ENCODE measurements at regions not wholly inside any gene's neighbourhood (a gene's known extent, or its start where the extent isn't known, plus 50 kb on each side); places are given as distances from the start of the nearest gene placed in this dataset.

GRCh38 chr2:240355962-240356361 lies 79.5 kb upstream of the GPC1 start:
- H3K27me3 ChIP-seq (ENCODE audit: control insufficient read depth, low read length): no peaks in the 10 kb centered on the region
- no peaks in the 10 kb centered on the region for H3K4me1 ChIP-seq (ENCODE audit: control insufficient read depth, low read length)
- no peaks in the 10 kb centered on the region for H4K20me1 ChIP-seq (ENCODE audit: control insufficient read depth, insufficient read depth, low read depth, low read length)
- TF ChIP-seq CTCF (IDR thresholded peaks at IDR 0.05; ENCODE audit: low read depth, low read length, poor library complexity, severe bottlenecking) (no peak), EZH2phosphoT487 (IDR thresholded peaks at IDR 0.05; ENCODE audit: borderline replicate concordance, low read length) (no peak)
- no peaks in the 10 kb centered on the region for H3F3A ChIP-seq (ENCODE audit: control insufficient read depth, insufficient read depth)
- H3K4me3 ChIP-seq (ENCODE audit: low read length): no peak overlapping the region
- no peaks in the 10 kb centered on the region for H3K9me2 ChIP-seq (replicated peaks; ENCODE audit: control insufficient read depth, low read length)
- H3K79me2 ChIP-seq (ENCODE audit: control insufficient read depth, low read length): no peaks in the 10 kb centered on the region
- no peak overlapping the region for H3K4me2 ChIP-seq (ENCODE audit: low read length)
- no peaks in the 10 kb centered on the region for H3K9me3 ChIP-seq (ENCODE audit: control insufficient read depth, insufficient read depth, low read length)
- no peaks in the 10 kb centered on the region for H3K36me3 ChIP-seq (ENCODE audit: control insufficient read depth, low read length)
- no peak overlapping the region for H3K27ac ChIP-seq (ENCODE audit: low read depth, low read length)

- no peaks in the 10 kb centered on the region for H3K4me1 ChIP-seq (ENCODE audit: control insufficient read depth, low read length)
- no peaks in the 10 kb centered on the region for H3K9me2 ChIP-seq (replicated peaks; ENCODE audit: control insufficient read depth, low read length)
- no peak overlapping the region for H3K4me3 ChIP-seq (ENCODE audit: low read length)
- H3K27ac ChIP-seq (ENCODE audit: low read depth, low read length): no peak overlapping the region
- H3K79me2 ChIP-seq (ENCODE audit: control insufficient read depth, low read length): no peaks in the 10 kb centered on the region
- no peaks in the 10 kb centered on the region for H3F3A ChIP-seq (ENCODE audit: control insufficient read depth, insufficient read depth)
- no peaks in the 10 kb centered on the region for H4K20me1 ChIP-seq (ENCODE audit: control insufficient read depth, insufficient read depth, low read depth, low read length)
- no peaks in the 10 kb centered on the region for H3K27me3 ChIP-seq (ENCODE audit: control insufficient read depth, low read length)
- TF ChIP-seq CTCF (IDR thresholded peaks at IDR 0.05; ENCODE audit: low read depth, low read length, poor library complexity, severe bottlenecking) (no peak), EZH2phosphoT487 (IDR thresholded peaks at IDR 0.05; ENCODE audit: borderline replicate concordance, low read length) (no peak)
- no peaks in the 10 kb centered on the region for H3K9me3 ChIP-seq (ENCODE audit: control insufficient read depth, insufficient read depth, low read length)
- H3K36me3 ChIP-seq (ENCODE audit: control insufficient read depth, low read length): no peaks in the 10 kb centered on the region
- no peak overlapping the region for H3K4me2 ChIP-seq (ENCODE audit: low read length)
These were observed 78.5 kb upstream of the GPC1 start for GRCh38 chr2:240356700-240357640.

- H3K4me2 ChIP-seq (ENCODE audit: low read length): no peak overlapping the region
- no peaks in the 10 kb centered on the region for H3F3A ChIP-seq (ENCODE audit: control insufficient read depth, insufficient read depth)
- H3K9me2 ChIP-seq (replicated peaks; ENCODE audit: control insufficient read depth, low read length): no peaks in the 10 kb centered on the region
- H3K27ac ChIP-seq (ENCODE audit: low read depth, low read length): no peak overlapping the region
- TF ChIP-seq CTCF (IDR thresholded peaks at IDR 0.05; ENCODE audit: low read depth, low read length, poor library complexity, severe bottlenecking) (no peak), EZH2phosphoT487 (IDR thresholded peaks at IDR 0.05; ENCODE audit: borderline replicate concordance, low read length) (no peak)
- no peaks in the 10 kb centered on the region for H3K27me3 ChIP-seq (ENCODE audit: control insufficient read depth, low read length)
- no peaks in the 10 kb centered on the region for H3K9me3 ChIP-seq (ENCODE audit: control insufficient read depth, insufficient read depth, low read length)
- no peaks in the 10 kb centered on the region for H3K4me1 ChIP-seq (ENCODE audit: control insufficient read depth, low read length)
- H3K79me2 ChIP-seq (ENCODE audit: control insufficient read depth, low read length): no peaks in the 10 kb centered on the region
- H4K20me1 ChIP-seq (ENCODE audit: control insufficient read depth, insufficient read depth, low read depth, low read length): no peaks in the 10 kb centered on the region
- no peak overlapping the region for H3K4me3 ChIP-seq (ENCODE audit: low read length)
- no peaks in the 10 kb centered on the region for H3K36me3 ChIP-seq (ENCODE audit: control insufficient read depth, low read length)
These were observed 77.8 kb upstream of the GPC1 start for GRCh38 chr2:240357641-240358012.

All from DOHH2 (cell line).